Ramos (cell line): ENCODE measurements at regions not wholly inside any gene's neighbourhood (a gene's known extent, or its start where the extent isn't known, plus 50 kb on each side); places are given as distances from the start of the nearest gene placed in this dataset.

Source experiments
- in situ Hi-C: fragments of 300-500 bp; cut with MboI; formaldehyde crosslinking; loops from one replicate; pipeline ENCODE4 v1.14.3; 2022; ENCODE audit warnings: low sequenced_read_pairs; ENCODE audit not compliant: unreplicated experiment

DNA sequence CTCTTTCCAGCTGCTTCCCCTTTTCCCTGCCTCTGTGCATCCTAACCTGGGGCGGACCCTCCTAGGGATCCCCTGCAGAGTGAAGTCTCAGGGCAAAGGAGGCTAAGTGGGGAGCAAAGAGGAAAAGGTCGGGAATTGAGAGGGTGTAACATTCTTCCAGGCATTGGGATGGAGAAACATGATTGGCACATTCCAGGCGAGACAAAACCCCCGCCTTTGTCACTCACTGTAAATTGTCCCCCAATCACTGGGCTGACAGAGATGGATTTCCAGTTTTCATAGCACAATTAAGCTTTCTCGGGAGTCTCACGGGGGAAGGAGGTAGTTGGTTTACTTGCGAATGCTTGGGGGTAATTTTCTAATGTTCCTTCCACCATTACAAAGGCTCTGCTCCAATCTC, 74.9 kb downstream of the MIAT start:
- in situ Hi-C loops = no loop called here

- in situ Hi-C loops = no loop called here
Observed at GRCh38 chr22:26734339-26735018, 77.1 kb downstream of the MIAT start.

DNA sequence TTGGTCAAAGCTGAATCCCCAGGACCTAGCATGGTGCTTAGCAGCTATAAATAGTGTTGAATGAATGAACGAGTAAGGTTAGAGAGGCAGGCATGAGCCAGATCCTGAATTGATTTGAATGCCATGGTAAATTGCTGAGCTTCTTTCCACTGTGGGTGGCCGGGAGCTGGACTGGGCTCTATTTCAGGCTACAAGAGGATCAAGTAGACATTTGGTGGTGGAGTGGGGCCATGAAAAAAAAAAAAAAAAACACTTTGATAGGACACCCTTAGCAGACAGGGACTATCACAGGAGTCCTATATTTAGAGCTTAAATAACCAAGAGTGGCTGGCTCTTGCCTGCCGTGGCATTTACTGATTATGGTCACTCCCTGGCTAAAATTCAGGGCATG, 77.6 kb downstream of the MIAT start:
- in situ Hi-C loops = no loop called here

DNA sequence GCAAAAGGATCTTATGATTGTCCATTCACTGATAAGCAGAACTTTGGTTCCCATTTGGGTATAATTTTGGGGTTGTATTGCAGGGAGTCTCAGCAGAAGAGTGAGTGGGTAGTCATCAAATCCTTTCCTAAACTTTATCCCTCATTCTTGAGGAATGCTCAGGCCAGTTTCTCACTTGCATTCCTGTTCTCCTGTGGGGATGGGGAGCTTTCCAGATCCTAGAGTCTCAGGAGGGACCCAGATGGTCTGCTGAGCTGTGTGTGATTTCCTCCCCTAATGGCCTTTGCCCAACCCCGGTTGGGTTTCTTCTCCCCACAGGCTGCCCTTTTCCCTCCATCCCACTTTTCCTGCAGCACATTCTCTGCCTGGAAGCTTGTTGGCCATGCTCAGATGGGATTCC, 79.9 kb downstream of the MIAT start:
- in situ Hi-C loops = no loop called here

GRCh38 chr22:26740253-26740652, 82.9 kb downstream of the MIAT start:
- in situ Hi-C loops = no loop called here

DNA sequence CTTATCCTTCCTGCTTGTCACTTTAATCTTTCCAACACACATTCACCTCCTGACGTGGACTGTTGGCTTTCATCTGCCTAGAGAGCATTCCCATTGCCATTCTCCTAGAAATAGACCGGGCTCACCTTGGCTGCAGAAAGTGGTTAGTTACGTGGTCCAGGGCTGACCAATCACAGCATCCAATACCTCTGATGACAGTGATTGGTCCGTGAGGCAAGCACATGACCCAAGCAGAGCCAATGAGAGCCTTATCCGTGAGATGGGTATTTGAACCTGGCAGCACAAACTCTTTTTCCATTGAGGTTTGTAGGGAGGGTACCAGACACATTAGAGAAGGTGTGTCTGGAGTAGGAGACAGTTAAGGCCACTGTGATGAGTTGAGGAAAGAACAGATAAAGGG, 85.8 kb downstream of the MIAT start:
- in situ Hi-C loops = no loop called here

GRCh38 chr22:26744892-26745808, 87.8 kb downstream of the MIAT start:
- in situ Hi-C loops = no loop called here

GRCh38 chr22:26746311-26746710, 88.9 kb downstream of the MIAT start:
- in situ Hi-C loops = no loop called here

DNA sequence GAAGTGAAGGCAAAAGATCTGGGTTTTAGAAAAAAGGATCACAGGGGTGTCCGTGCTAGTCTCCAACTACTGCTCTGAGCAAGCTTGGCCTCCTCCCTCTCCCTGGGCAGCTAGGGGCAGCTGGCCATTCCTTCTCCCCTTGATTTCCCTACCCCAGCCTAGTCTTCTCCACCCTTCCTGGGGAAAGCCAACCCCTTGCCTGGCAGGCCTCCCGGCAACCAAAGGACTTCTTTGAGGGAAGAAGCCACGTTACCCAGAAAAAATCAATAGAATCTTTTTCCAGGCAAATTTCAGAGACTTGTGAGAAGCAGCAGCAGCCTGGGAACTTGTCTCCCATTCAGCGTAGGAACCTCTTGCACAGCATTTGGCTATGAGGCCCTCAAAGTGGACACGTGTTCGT, 91.5 kb downstream of the MIAT start:
- in situ Hi-C loops = no loop called here

DNA sequence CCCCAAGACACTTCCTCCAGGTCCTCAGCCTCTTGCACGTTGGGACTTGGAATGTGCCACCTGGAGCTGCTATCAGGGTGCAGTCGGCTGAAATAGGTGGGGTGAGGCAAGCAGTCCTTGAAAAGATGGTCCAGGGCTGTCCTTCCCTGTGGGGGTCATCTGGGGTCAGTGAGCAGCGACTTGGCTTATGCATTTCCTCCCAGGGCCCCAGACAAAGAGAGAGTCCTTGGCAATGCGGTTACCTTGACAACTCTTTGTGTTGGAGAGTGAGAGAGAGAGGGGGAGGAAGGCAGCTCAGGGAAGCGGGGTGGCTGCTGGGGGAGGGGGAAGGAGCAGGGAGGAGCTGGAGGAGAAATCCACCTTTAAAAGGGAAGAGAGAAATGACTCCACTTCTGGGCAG, 93.8 kb downstream of the MIAT start:
- in situ Hi-C loops = no loop called here

- in situ Hi-C loops = no loop called here
Observed at GRCh38 chr22:26753125-26753862, 95.9 kb downstream of the MIAT start.

GRCh38 chr22:26756675-26757293, 99.4 kb downstream of the MIAT start:
- in situ Hi-C loops = no loop called here

- in situ Hi-C loops = no loop called here
Observed at GRCh38 chr22:26757496-26757895, 100.1 kb downstream of the MIAT start.

GRCh38 chr22:26762503-26763472, 105.4 kb downstream of the MIAT start:
- in situ Hi-C loops = no loop called here

- in situ Hi-C loops = no loop called here
Observed at GRCh38 chr22:26763633-26764361, 106.4 kb downstream of the MIAT start.

GRCh38 chr22:26766510-26767350, 109.3 kb downstream of the MIAT start:
- in situ Hi-C loops = no loop called here

- in situ Hi-C loops = no loop called here
Observed at GRCh38 chr22:26767351-26768155, 110.2 kb downstream of the MIAT start.
